Skeletal muscle tissue (tissue), 3 donors: ENCODE measurements at regions not wholly inside any gene's neighbourhood (a gene's known extent, or its start where the extent isn't known, plus 50 kb on each side); places are given as distances from the start of the nearest gene placed in this dataset.
"Not testable (repeated sequence)": the region's sequence is repeated elsewhere in the genome, so short reads cannot be mapped to it uniquely, and the experiment has no call there.

Experiments
- H3K27ac ChIP-seq: one replicate; pipeline ENCODE4 v1.7.0; 2013; ENCODE audit warnings: mild to moderate bottlenecking, low read depth, low read length, inconsistent platforms
- H3K27me3 ChIP-seq, 3 donors: one replicate each; pipeline ENCODE4 v1.7.0; 2013; ENCODE audit warnings: low read length in 3 of 3; ENCODE audit not compliant: control insufficient read depth in 3 of 3, insufficient read depth in 3 of 3
- H3K36me3 ChIP-seq, 3 donors: one replicate each; pipeline ENCODE4 v1.7.0; 2013; ENCODE audit warnings: low read length in 3 of 3; ENCODE audit not compliant: control insufficient read depth in 3 of 3, insufficient read depth in 3 of 3
- H3K4me1 ChIP-seq, 3 donors: one replicate each; pipeline ENCODE4 v1.7.0; 2013; ENCODE audit warnings: low read length in 3 of 3, mild to moderate bottlenecking in 3 of 3; ENCODE audit not compliant: control insufficient read depth in 3 of 3, insufficient read depth in 3 of 3
- H3K4me3 ChIP-seq, 3 donors: one replicate each; pipeline ENCODE4 v1.7.0; 2013; ENCODE audit warnings: low read length in 3 of 3
- H3K9ac ChIP-seq, 3 donors: one replicate each; pipeline ENCODE4 v1.7.0; 2013; ENCODE audit warnings: low read length in 3 of 3, mild to moderate bottlenecking in 3 of 3, moderate library complexity in 2 of 3, low read depth in 1 of 3
- H3K9me3 ChIP-seq, 3 donors: one replicate each; pipeline ENCODE4 v1.7.0; 2013; ENCODE audit warnings: low read length in 3 of 3; ENCODE audit not compliant: control insufficient read depth in 3 of 3
- donor health status: Osteomylitis.

DNA sequence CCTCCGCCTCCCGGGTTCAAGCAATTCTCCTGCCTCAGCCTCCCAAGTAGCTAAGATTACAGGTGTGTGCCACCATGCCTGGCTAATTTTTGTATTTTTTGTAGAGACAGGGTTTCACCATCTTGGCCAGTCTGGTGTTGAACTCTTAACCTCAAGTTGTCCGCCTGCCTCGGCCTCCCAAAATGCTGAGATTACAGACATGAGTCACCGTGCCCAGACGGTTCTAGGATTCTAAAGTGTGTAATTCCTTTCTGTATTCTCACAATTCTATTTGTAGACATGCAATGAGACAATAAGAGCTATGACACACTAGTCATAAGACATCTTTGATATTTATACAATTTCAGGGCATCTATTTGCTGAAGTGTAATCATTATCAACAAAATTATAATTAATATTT lies 585.0 kb upstream of the FLRT2 start:
- H3K27me3 ChIP-seq, H3K9me3 ChIP-seq, H3K36me3 ChIP-seq, H3K4me3 ChIP-seq, H3K4me1 ChIP-seq, H3K27ac ChIP-seq, H3K9ac ChIP-seq: not testable (repeated sequence)

GRCh38 chr14:84959851-84960520 lies 570.0 kb upstream of the FLRT2 start:
- Histone ChIP-seq H3K9me3 (no peaks in the 10 kb centered on the region), H3K4me3 (no peak overlapping the region), H3K36me3 (no peaks in the 10 kb centered on the region), H3K27me3 (no peaks in the 10 kb centered on the region), H3K4me1 (peaks cover 0 to 5% (median 0%) of the 10 kb centered on the region in 3 donors), H3K27ac (no peak overlapping the region), H3K9ac (no peak overlapping the region)

- no peaks in the 10 kb centered on the region for H3K27me3 ChIP-seq
- H3K9ac ChIP-seq = no peak overlapping the region
- H3K4me1 ChIP-seq = peaks cover 0 to 5% (median 0%) of the 10 kb centered on the region in 3 donors
- no peaks in the 10 kb centered on the region for H3K36me3 ChIP-seq
- no peaks in the 10 kb centered on the region for H3K9me3 ChIP-seq
- H3K4me3 ChIP-seq = no peak overlapping the region
- H3K27ac ChIP-seq = no peak overlapping the region
Observed at GRCh38 chr14:84961637-84962036, 568.3 kb upstream of the FLRT2 start.

GRCh38 chr14:84963518-84963917 lies 566.4 kb upstream of the FLRT2 start:
- no peaks in the 10 kb centered on the region for H3K9me3 ChIP-seq
- H3K4me1 ChIP-seq = peaks cover 0 to 5% (median 0%) of the 10 kb centered on the region in 3 donors
- H3K27me3 ChIP-seq = no peaks in the 10 kb centered on the region
- no peak overlapping the region for H3K27ac ChIP-seq
- no peak overlapping the region for H3K9ac ChIP-seq
- no peaks in the 10 kb centered on the region for H3K36me3 ChIP-seq
- H3K4me3 ChIP-seq = no peak overlapping the region

- Histone ChIP-seq H3K9me3 (no peaks in the 10 kb centered on the region), H3K4me1 (peaks cover 0 to 5% (median 0%) of the 10 kb centered on the region in 3 donors), H3K36me3 (no peaks in the 10 kb centered on the region), H3K4me3 (no peak overlapping the region), H3K27ac (no peak overlapping the region), H3K27me3 (no peaks in the 10 kb centered on the region), H3K9ac (no peak overlapping the region)
Observed at GRCh38 chr14:84965279-84965678, 564.7 kb upstream of the FLRT2 start.

DNA sequence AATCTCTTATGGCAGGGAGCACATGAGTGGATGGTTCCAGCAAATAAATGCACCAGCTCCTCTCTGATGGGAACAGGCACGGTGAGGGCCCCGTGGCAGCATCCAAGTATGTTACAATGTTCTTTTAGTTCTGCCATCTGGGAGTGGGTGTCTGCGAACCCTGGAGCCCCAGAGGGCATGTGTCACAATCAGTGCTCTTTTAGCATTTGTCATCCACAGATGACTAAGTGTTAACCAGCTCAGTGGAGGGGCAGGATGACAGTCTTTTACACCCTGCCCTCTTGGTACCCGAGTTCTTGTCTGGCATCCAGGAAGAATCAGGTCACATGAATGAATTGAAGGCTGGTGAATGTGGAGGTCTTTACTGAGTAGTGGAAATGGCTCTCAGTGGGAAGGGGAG lies 560.4 kb upstream of the FLRT2 start:
- Histone ChIP-seq H3K9ac (no peak overlapping the region), H3K36me3 (no peaks in the 10 kb centered on the region), H3K27ac (no peak overlapping the region), H3K27me3 (no peaks in the 10 kb centered on the region), H3K4me1 (no peaks in the 10 kb centered on the region), H3K9me3 (no peaks in the 10 kb centered on the region), H3K4me3 (no peak overlapping the region)

- Histone ChIP-seq H3K36me3 (no peaks in the 10 kb centered on the region), H3K9ac (no peak overlapping the region), H3K27ac (no peak overlapping the region), H3K4me1 (no peaks in the 10 kb centered on the region), H3K9me3 (no peaks in the 10 kb centered on the region), H3K27me3 (no peaks in the 10 kb centered on the region), H3K4me3 (no peak overlapping the region)
Observed at GRCh38 chr14:84975241-84975902, 554.6 kb upstream of the FLRT2 start.

- Histone ChIP-seq H3K4me1 (no peaks in the 10 kb centered on the region), H3K9ac (no peak overlapping the region), H3K9me3 (no peaks in the 10 kb centered on the region), H3K27me3 (no peaks in the 10 kb centered on the region), H3K4me3 (no peak overlapping the region), H3K27ac (no peak overlapping the region), H3K36me3 (no peaks in the 10 kb centered on the region)
Observed at GRCh38 chr14:84976805-84977204, 553.1 kb upstream of the FLRT2 start.

DNA sequence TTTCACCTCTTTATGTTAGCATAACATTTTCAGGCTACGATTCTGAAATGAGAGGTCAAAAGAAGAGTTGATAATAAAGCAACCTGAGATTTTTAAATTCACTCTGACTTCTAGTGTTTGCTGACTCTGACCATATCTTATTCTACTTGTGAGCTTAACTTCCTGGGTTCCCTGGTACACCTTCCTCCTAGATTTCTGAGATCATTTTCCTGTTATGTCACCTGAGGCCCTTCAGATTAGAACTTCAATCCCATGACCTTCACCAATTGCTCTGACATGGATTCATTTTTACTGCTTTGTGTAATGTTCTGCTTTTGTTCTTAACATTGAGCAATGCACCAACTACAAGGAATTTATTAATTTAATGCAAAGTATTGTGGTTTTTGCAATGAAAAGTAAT lies 542.9 kb upstream of the FLRT2 start:
- no peak overlapping the region for H3K9ac ChIP-seq
- H3K4me3 ChIP-seq = no peak overlapping the region
- no peaks in the 10 kb centered on the region for H3K4me1 ChIP-seq
- no peaks in the 10 kb centered on the region for H3K9me3 ChIP-seq
- no peaks in the 10 kb centered on the region for H3K27me3 ChIP-seq
- H3K36me3 ChIP-seq = no peaks in the 10 kb centered on the region
- H3K27ac ChIP-seq = no peak overlapping the region

DNA sequence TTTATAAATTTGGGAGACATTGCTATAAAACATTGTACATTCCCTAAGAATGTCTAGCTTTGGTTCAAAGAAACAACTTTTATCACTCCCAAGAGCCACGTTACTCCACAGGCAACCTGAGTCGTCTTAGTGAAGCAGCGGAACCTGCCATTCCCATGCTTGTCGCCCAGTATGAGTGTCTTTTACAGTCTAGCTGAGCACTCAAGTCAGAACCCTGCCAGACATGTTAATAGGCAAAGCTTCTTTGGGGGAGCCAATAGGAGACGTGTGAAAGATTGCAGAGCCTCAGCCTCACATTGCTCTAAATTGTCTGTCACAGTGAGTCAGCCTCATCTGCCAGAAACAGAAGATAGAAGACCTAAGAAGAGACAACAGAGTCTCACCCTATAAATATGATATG lies 541.6 kb upstream of the FLRT2 start:
- no peaks in the 10 kb centered on the region for H3K9me3 ChIP-seq
- no peaks in the 10 kb centered on the region for H3K27me3 ChIP-seq
- H3K27ac ChIP-seq = no peak overlapping the region
- no peak overlapping the region for H3K9ac ChIP-seq
- no peak overlapping the region for H3K4me3 ChIP-seq
- no peaks in the 10 kb centered on the region for H3K36me3 ChIP-seq
- no peaks in the 10 kb centered on the region for H3K4me1 ChIP-seq
